Transverse colon (tissue), 3 donors: ENCODE measurements at regions not wholly inside any gene's neighbourhood (a gene's known extent, or its start where the extent isn't known, plus 50 kb on each side); places are given as distances from the start of the nearest gene placed in this dataset.

Source experiments
- CTCF ChIP-seq, 5 experiments: fragments of 200-600 bp in 3 of 5; fragments of 450-650 bp in 2 of 5; sonication (generic) in 3 of 5; IDR thresholded peaks; 1 replicate in 2 of 5; 2 replicates in 3 of 5; pipeline ENCODE4 v1.5.1; 2016 to 2017; ENCODE audit warnings: antibody characterized with exemption in 5 of 5, inconsistent platforms in 3 of 5, mild to moderate bottlenecking in 2 of 5, moderate library complexity in 1 of 5
- EP300 ChIP-seq: sonication (generic); formaldehyde crosslinking; IDR thresholded peaks from one replicate; pipeline ENCODE4 v1.6.1; 2017; ENCODE audit warnings: antibody characterized with exemption, low read depth
- POLR2A ChIP-seq: fragments of 450-650 bp; IDR thresholded peaks from one replicate; pipeline ENCODE4 v1.6.1; 2016; ENCODE audit warnings: antibody characterized with exemption, mild to moderate bottlenecking, moderate library complexity

- TF ChIP-seq POLR2A (no peak), EP300 (no peak), CTCF (IDR thresholded peaks at IDR 0.05) (no peak)
Observed at GRCh38 chr20:6466075-6466810, 301.2 kb upstream of the BMP2 start.
